ENCODE measurements at regions not wholly inside any gene's neighbourhood (a gene's known extent, or its start where the extent isn't known, plus 50 kb on each side); places are given as distances from the start of the nearest gene placed in this dataset.
"Not testable (repeated sequence)": the region's sequence is repeated elsewhere in the genome, so short reads cannot be mapped to it uniquely, and the experiment has no call there.

DNA sequence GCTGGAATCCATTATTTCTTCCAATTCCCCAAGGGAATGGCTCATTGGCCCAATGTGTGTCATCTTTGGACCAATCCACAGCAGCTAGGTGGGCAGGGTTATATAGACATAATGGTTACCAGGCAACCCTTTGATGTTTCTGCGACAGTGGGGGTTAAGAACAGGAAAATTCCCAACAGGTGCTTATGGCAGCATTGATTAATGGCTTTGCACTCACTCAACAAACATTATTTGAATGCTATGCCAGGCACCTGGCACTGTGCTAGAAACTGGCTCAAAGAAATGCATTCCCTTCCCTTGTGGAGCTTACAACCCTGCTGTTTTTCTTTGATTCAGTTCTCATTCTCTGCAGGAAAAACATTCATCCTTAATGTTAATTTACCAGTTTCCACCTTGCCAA lies 1221.0 kb downstream of the AACS start:
- no peak for DNase-seq (ENCODE audit: low spot score in 2 of 2)
- no peaks in the 10 kb centered on the region for H3K36me3 Mint-ChIP-seq
- H3K4me3 Mint-ChIP-seq, result no peak overlapping the region
- ATAC-seq, result no peak
- H3K27ac Mint-ChIP-seq, result no peak overlapping the region
- no peaks in the 10 kb centered on the region for H3K4me1 Mint-ChIP-seq
- H3K9me3 Mint-ChIP-seq, result peaks cover 4% of the 10 kb centered on the region

DNA sequence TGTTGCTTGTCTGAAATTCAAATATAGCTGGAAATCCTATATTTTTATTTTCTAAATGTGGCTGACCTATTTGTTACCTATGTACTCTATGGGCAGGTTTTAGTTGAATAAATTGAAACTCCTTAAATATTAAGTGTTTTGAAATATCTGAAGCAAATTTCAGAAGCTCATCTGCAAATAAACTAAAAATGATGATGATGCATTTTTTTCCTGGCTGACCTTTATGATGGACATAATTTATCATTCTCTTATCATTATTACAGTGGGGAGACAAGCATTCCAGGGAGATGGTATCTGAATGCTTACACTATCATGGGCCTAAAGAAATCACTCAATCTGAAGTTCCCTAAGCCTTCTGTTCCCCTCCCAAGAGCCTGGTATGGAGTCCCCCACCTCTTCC lies 1225.2 kb downstream of the AACS start:
- Mint-ChIP-seq H3K4me3 (no peak overlapping the region), H3K27ac (no peak overlapping the region), H3K36me3 (no peaks in the 10 kb centered on the region), H3K9me3 (peaks cover under 1% of the 10 kb centered on the region), H3K4me1 (no peaks in the 10 kb centered on the region)
- no peak for DNase-seq (ENCODE audit: low spot score in 2 of 2)
- no peak for ATAC-seq

DNA sequence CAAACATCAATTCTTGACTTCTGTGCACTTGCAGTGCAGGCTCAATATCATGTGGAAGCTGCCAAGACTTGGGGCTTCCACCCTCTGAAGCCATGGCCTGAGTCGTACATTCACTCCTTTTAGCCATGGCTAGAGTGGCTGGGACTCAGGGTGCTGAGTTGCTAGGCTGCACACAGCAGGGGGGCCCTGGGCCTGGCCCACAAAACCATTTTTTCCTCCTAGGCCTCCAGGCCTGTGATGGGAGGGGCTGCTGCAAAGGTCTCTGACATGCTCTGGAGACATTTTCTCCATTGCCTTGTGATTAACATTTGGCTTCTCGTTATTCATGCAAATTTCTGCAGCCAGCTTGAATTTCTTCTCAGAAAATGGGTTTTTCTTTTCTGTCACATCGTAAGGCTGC lies 1226.8 kb downstream of the AACS start:
- not testable (repeated sequence) for H3K4me1 Mint-ChIP-seq; H3K4me3 Mint-ChIP-seq; H3K36me3 Mint-ChIP-seq; ATAC-seq; H3K9me3 Mint-ChIP-seq; H3K27ac Mint-ChIP-seq; DNase-seq (ENCODE audit: low spot score in 2 of 2)

DNA sequence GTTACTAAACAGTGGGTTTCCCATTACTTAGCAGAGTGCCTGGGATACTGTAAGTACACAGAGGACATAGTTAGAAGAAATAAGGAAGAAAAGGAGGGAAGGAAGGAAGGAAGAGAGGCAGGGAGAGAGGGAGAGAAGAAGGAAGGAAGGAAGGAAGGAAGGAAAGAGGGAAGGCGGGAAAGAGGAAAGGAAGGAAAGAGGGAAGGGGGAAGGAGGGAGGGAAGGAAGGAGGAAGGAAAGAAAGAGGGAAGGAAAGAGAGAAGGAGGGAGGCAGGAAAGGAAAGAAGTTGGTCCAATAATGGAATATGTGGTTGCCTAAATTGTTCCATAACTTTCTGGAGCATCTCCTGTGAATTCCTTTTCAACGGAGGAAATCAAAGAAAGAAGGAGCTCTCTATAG lies 1230.4 kb downstream of the AACS start:
- Mint-ChIP-seq H3K36me3 (no peaks in the 10 kb centered on the region), H3K4me1 (no peaks in the 10 kb centered on the region), H3K9me3 (peaks cover 5% of the 10 kb centered on the region), H3K4me3 (no peak overlapping the region), H3K27ac (no peak overlapping the region)
- ATAC-seq (no peak), DNase-seq (ENCODE audit: low spot score in 2 of 2) (no peak)

DNA sequence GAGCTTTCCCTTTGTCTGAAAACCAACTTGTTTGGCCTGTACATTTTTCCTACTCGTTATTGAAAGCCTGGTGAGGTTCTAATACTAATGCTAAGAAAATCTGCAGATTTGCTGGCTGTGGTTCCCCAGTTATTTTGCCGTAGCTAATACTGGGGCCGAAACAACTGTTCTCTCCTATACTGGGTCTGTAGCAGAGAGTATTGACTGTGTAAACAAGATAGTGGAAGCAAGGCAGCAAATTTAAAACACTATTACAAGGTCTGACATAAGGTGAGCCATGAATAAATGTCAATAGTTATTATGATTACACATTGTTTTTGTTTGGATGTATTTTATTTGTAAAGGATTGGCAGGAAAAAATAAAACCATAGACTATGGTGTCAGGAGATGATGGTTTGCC lies 1244.0 kb downstream of the AACS start:
- DNase-seq (ENCODE audit: low spot score in 2 of 2) (no peak), ATAC-seq (no peak)
- Mint-ChIP-seq H3K4me3 (no peak overlapping the region), H3K9me3 (peaks cover 5% of the 10 kb centered on the region), H3K27ac (no peak overlapping the region), H3K4me1 (no peaks in the 10 kb centered on the region), H3K36me3 (no peaks in the 10 kb centered on the region)

DNA sequence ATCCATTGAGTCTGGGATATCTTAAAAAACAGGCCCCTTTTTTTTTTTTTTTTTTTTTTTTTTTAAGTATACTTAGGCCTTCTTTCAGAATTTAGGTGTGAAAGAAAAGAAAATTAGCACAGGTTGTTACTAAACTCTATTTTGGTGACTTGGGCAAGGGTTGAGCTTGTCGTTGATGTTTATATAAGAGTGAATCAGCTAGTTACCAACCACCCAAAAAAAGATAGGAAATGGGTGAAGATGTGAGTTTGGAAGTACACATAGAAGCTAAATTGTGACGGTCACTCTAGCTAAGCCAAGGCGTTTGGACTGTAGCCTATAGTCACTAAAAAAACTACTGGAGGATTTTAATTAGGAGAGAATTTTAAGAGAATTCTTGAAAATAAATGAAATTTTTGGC lies 1247.2 kb downstream of the AACS start:
- Mint-ChIP-seq H3K27ac (no peak overlapping the region), H3K36me3 (no peaks in the 10 kb centered on the region), H3K4me1 (no peaks in the 10 kb centered on the region), H3K9me3 (peaks cover 2% of the 10 kb centered on the region), H3K4me3 (no peak overlapping the region)
- no peak for DNase-seq (ENCODE audit: low spot score in 2 of 2)
- ATAC-seq, result no peak

DNA sequence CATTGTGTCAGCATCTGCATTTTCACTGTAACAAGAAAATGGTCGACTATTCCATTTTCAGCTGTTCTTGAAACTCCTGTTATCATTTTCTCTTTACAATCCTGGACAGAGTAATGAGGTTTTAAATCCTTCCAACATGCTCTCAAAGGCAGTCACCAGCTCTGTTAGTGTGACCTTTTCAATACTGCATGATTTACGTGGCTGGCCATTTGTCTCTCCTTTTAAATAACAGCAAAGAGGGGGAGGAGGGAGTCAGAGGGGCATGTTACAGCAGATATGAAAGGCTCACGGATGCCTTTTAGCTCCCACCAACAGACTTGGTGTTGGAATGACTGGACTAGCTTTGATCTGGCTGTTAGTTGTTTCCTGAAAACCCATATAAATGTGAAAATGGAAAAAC lies 1251.2 kb downstream of the AACS start:
- peaks cover 2% of the 10 kb centered on the region for H3K9me3 Mint-ChIP-seq
- H3K4me3 Mint-ChIP-seq, result no peak overlapping the region
- ATAC-seq (no peak), DNase-seq (ENCODE audit: low spot score in 2 of 2) (no peak)
- H3K4me1 Mint-ChIP-seq, result no peaks in the 10 kb centered on the region
- H3K27ac Mint-ChIP-seq, result no peak overlapping the region
- no peaks in the 10 kb centered on the region for H3K36me3 Mint-ChIP-seq

DNA sequence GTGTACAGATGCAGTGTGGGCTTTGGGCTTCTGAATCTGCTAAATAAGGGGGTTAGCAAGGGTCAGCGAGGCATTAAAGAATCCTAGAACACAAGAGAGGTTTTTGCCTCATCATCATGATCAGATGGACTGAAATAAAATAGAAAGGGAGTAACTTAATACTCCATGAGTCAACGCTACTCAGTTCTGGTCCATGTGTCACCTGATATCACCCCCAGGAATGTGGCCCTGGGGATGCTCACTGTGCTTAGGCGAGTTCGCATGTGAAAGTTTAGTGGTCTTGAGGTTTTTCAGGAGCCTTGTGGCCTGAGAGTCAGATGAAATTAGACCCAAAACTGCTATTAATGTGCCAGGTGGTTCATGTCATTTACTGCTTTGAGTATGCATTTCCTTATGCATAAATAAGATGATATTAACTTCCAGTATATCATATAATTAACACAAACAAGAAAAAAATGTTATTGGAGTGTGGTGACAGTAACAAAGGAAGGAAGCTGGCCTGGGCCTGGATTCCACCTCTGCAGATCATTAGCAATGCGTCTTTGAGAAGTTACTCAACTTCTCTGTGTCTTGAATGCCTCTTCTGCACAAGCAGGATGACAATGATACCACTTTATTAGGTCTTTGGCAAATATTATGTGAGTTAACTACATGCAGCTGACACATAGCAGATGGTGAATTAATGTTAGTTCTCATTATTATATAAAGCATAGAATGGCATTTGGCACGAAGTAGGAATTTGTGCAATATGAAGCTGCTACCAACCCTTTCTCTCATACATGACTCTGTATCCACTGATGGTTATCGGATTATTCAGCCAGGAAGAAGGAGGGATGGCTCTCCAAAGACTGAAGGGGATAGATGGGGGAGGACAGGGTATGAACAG lies 1272.6 kb downstream of the AACS start:
- H3K27ac Mint-ChIP-seq, result no peak overlapping the region
- H3K4me1 Mint-ChIP-seq, result no peaks in the 10 kb centered on the region
- ATAC-seq (no peak), DNase-seq (ENCODE audit: low spot score in 2 of 2) (no peak)
- H3K36me3 Mint-ChIP-seq, result no peaks in the 10 kb centered on the region
- H3K9me3 Mint-ChIP-seq, result peaks cover 5% of the 10 kb centered on the region
- no peak overlapping the region for H3K4me3 Mint-ChIP-seq

DNA sequence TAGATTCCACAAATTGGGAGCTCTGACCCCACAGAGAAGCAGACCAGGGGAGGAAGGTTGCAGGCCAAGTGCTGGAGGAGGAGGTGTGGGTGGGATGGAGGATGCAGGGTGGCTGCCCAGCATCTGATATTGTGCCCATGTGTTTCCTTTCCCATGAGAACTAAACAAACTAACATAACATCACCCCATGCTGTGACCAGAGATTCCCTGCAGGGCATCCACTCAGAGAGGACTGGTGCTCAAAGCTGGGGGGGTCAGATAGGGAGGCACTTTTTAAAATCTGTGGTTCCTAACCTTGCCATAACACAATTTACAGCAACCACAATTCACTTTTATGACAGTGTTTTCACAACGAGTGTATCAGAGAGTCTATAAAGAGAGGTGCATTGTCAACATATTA lies 1277.6 kb downstream of the AACS start:
- Mint-ChIP-seq H3K4me1 (no peaks in the 10 kb centered on the region), H3K4me3 (no peak overlapping the region), H3K36me3 (no peaks in the 10 kb centered on the region), H3K27ac (no peak overlapping the region), H3K9me3 (peaks cover 5% of the 10 kb centered on the region)
- DNase-seq (ENCODE audit: low spot score in 2 of 2) (no peak), ATAC-seq (no peak)

DNA sequence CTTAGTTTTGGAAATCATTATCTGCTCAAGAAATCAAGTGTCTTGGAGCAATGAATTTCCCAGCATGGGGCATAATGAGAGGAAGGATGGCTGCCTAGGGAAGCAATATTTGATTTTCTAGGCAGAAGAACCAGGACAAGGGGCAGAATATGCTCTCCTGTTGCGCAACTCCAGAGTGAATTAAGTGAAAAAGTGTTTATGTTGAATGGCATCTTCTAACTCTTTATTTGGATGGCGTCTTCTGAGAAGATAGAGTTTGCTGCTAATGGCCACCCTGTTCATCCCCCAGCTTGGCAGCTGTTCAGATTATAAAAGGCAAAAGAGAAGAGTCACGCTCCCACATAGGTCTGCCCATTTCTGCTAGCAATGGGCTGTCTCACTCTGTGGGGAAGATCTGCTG lies 1278.1 kb downstream of the AACS start:
- H3K27ac Mint-ChIP-seq, result no peak overlapping the region
- ATAC-seq, result no peak
- H3K4me3 Mint-ChIP-seq, result no peak overlapping the region
- H3K4me1 Mint-ChIP-seq, result no peaks in the 10 kb centered on the region
- H3K36me3 Mint-ChIP-seq, result no peaks in the 10 kb centered on the region
- peaks cover 3% of the 10 kb centered on the region for H3K9me3 Mint-ChIP-seq
- no peak for DNase-seq (ENCODE audit: low spot score in 2 of 2)

DNA sequence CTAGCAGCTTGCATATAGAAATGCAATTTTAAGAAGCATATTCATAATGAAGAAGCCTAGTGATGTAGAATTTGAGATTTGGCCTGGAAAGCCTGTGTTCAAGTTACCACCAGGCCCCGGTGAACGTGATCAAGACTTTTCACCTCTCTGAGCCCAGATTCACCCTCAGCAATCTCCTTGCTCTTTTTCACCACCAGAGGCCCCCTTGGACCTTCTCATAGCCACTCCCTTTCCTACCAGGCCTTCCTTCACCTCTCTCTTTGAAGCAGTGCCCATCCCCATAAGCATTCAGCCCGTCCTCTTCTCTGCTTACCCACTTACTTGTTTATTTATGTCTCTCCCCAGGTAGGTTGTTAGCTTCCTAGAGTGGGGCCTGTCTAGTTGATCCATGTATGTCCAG lies 1280.9 kb downstream of the AACS start:
- no peak overlapping the region for H3K27ac Mint-ChIP-seq
- H3K4me3 Mint-ChIP-seq, result no peak overlapping the region
- no peak for ATAC-seq
- H3K36me3 Mint-ChIP-seq, result no peaks in the 10 kb centered on the region
- H3K4me1 Mint-ChIP-seq, result no peaks in the 10 kb centered on the region
- peaks cover 3% of the 10 kb centered on the region for H3K9me3 Mint-ChIP-seq
- DNase-seq (ENCODE audit: low spot score in 2 of 2), result no peak

DNA sequence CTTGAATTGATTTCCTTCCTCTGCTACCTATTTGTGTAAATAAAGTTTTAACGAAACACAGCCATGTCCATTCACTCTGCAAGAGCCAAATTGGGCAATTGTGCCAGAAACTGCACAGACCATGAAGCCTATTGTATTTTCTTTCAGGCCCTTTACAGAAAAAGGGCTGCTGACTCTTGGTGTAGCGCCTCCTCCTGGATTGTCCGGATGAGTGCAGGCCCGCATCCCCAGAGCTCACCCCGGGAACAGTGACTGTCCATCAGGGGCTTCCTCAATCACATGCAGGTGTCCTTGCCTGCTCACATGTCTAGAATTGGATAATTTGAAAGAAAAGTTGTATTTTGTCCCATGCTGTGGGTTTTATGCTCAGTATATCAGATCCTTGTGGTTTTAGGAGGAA lies 1282.2 kb downstream of the AACS start:
- ATAC-seq (no peak), DNase-seq (ENCODE audit: low spot score in 2 of 2) (no peak)
- Mint-ChIP-seq H3K27ac (no peak overlapping the region), H3K4me3 (no peak overlapping the region), H3K9me3 (peaks cover 3% of the 10 kb centered on the region), H3K4me1 (no peaks in the 10 kb centered on the region), H3K36me3 (no peaks in the 10 kb centered on the region)

DNA sequence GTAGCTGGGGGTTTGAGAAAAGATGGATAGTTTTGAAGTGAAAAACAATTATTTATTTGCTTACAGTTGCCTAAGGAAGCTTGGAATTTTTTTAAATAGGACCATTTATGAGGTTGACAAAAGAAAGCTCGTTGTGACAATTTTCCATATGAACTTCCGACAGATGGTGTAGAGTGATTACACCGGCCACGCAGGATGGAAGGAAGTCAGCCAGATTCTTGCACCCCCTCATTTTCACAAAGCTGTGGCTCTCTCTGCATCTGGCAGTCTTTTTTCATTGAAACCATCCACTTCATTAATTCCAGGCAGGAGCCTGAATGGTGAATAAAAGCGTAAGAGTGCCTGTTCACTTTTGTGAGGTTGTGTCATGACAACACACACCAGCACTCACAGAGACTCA lies 1284.1 kb downstream of the AACS start:
- DNase-seq (ENCODE audit: low spot score in 2 of 2), result no peak
- no peak for ATAC-seq
- peaks cover 7% of the 10 kb centered on the region for H3K9me3 Mint-ChIP-seq
- H3K4me1 Mint-ChIP-seq, result no peaks in the 10 kb centered on the region
- no peak overlapping the region for H3K27ac Mint-ChIP-seq
- H3K4me3 Mint-ChIP-seq, result no peak overlapping the region
- H3K36me3 Mint-ChIP-seq, result no peaks in the 10 kb centered on the region

DNA sequence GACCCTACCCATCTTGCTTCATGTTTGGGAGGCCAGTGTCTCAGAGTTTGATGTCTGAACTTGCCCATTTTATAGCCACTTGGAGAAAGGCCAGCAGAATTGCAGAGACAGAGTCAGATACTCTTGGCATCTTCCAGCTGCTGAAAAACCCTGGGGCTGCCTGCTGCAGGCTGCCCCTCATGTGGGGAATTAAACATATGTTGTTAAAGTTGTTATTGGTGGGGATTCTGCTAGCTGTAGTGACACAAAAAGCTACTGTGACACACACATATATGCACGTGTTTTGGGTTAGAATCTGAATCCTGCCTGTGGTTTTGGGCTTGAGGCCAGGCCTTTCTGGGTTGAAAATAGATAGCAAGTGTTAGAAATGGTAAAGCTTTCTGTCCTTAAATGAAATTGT lies 1288.4 kb downstream of the AACS start:
- Mint-ChIP-seq H3K4me1 (no peaks in the 10 kb centered on the region), H3K4me3 (no peak overlapping the region), H3K27ac (no peak overlapping the region), H3K9me3 (peaks cover 9% of the 10 kb centered on the region), H3K36me3 (no peaks in the 10 kb centered on the region)
- DNase-seq (ENCODE audit: low spot score in 2 of 2), result no peak
- no peak for ATAC-seq

DNA sequence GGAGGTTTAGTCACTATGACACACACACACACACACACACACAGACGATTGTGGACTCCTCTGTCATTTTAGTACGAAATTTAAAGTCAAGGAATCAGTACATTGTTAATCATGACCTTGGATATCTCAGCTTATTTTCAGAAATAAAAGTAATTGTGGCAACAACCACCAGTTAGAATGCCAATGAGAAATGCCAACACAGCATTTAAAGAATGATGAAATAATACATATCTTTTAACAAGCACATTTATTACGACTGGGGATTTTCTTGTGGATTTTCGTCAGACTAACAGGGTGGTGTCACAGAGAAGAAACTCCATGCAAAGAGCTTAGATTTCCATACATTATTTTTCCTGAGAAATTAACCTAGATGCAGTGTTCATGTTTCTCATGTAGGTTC lies 1289.4 kb downstream of the AACS start:
- DNase-seq (ENCODE audit: low spot score in 2 of 2) (no peak), ATAC-seq (no peak)
- no peaks in the 10 kb centered on the region for H3K36me3 Mint-ChIP-seq
- peaks cover 9% of the 10 kb centered on the region for H3K9me3 Mint-ChIP-seq
- no peak overlapping the region for H3K4me3 Mint-ChIP-seq
- no peak overlapping the region for H3K27ac Mint-ChIP-seq
- H3K4me1 Mint-ChIP-seq, result no peaks in the 10 kb centered on the region

DNA sequence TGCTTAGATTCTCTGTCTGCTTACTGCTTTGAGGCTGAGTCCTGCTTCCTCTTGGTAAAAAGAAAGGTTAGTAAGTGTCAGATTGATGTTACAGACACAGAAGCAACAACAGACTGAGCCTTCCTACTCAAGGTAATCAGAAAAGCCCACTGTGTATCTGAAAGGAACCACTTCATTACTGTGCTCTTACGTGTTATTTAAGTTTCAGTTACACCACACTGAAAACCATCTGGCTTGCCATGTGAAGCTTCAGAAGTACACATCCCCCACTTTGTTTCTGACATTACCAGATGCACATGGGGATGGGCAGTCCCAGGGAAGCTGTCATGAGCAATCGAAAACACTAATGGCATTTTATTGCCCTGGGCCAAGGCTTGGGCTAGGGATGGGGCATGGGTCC lies 1290.1 kb downstream of the AACS start:
- H3K9me3 Mint-ChIP-seq, result peaks cover 9% of the 10 kb centered on the region
- DNase-seq (ENCODE audit: low spot score in 2 of 2), result no peak
- H3K36me3 Mint-ChIP-seq, result no peaks in the 10 kb centered on the region
- no peaks in the 10 kb centered on the region for H3K4me1 Mint-ChIP-seq
- ATAC-seq, result no peak
- H3K4me3 Mint-ChIP-seq, result no peak overlapping the region
- H3K27ac Mint-ChIP-seq, result no peak overlapping the region

DNA sequence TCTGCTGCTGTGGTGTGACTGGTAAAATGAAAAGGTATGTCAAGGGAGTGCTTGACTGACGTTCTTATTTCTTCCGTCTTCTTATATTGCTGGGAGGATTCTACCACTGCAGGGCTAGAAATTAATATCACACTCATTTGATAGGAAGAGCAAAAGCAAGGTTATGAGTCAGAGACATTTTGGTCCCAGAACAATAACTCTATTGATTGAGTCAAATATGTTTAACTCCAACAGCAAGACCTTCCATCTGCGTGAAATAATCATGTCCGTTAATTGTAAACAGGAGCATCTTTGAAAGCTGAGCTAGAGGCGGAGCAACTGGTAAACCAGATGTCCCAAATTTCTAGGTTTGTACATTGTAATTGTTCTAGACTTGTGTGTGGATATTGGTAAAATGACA lies 1293.6 kb downstream of the AACS start:
- ATAC-seq, result no peak
- H3K4me1 Mint-ChIP-seq, result no peaks in the 10 kb centered on the region
- DNase-seq (ENCODE audit: low spot score in 2 of 2), result no peak
- H3K4me3 Mint-ChIP-seq, result no peak overlapping the region
- H3K36me3 Mint-ChIP-seq, result no peaks in the 10 kb centered on the region
- no peak overlapping the region for H3K27ac Mint-ChIP-seq
- H3K9me3 Mint-ChIP-seq, result peaks cover 10% of the 10 kb centered on the region

Measured in stimulated activated effector memory CD8-positive, alpha-beta T cell treated with anti-CD3 and anti-CD28 coated beads, Interleukin-12 subunit alpha, Interleukin-12 subunit beta, amount 100 ng/mL, for 72 hours (primary cell).